Endothelial cell of hepatic sinusoid (primary cell): ENCODE measurements at regions not wholly inside any gene's neighbourhood (a gene's known extent, or its start where the extent isn't known, plus 50 kb on each side); places are given as distances from the start of the nearest gene placed in this dataset.
"Not testable (repeated sequence)": the region's sequence is repeated elsewhere in the genome, so short reads cannot be mapped to it uniquely, and the experiment has no call there.

ENCODE experiments used
- in situ Hi-C: cut with HindIII; loops from 2 replicates; pipeline ENCODE4 v1.10.0; 2017; ENCODE audit warnings: low sequenced_read_pairs

DNA sequence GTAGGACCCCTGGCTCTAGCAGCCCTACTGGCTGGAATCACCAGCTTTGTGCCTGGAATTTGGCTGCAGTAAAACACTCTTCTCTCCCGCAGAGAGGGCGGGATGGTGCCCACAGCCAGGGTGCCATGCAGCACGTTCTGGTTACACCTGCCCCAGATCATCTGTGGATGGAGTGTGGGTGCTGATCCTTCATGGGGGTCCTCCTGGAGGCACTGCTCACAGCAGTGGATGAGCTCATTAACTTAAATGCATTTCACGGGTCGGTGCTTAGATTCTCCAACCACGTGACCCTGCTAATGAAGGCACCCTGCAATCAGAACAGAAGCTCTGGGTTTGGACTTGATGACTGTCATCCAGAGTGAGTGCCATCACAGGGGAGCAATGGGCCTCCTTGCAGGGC lies 138.6 kb upstream of the AFDN start:
- in situ Hi-C loops, result no loop called here

DNA sequence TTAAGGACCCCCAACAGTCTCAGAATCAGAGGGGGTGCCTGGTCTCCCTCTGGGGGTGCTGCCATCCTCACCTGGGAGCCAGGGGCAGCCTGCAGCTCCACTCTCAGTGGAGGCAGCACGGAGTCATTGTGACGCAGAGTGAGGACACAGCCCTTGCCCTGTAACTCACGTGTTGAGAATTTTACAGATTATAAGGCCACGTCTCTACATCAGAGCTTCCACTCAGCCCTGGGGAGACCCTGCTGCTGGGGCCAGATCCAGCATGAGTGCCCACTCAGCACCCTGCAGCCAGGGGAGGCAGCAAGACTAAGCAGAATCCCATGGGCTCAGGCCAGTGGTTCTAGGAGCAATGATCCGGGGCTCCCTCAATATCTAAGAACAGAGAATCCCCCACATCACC lies 137.4 kb upstream of the AFDN start:
- in situ Hi-C loops, result no loop called here

DNA sequence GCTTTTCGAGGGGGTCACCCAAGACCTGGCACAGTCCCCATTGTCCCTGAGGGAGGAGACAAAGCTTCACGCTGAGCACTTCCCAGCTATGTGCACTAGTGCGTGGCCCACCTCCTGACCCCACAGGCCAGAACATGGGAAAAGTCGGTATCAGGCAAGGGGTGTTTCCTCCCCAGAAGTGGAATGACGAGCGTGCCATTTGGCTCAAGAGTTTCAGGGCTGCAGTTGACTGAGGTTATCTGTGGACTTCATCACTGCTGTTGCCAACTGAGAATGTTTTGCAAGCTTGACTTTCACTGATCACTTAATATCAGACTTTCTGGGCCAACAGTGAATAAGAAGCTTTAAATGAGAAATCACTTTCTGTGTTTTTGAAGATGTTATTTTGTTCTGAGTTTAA lies 137.0 kb upstream of the AFDN start:
- in situ Hi-C loops, result no loop called here

- in situ Hi-C loops, result not testable (repeated sequence)
These were observed 136.4 kb upstream of the AFDN start for GRCh38 chr6:167690167-167690922.

DNA sequence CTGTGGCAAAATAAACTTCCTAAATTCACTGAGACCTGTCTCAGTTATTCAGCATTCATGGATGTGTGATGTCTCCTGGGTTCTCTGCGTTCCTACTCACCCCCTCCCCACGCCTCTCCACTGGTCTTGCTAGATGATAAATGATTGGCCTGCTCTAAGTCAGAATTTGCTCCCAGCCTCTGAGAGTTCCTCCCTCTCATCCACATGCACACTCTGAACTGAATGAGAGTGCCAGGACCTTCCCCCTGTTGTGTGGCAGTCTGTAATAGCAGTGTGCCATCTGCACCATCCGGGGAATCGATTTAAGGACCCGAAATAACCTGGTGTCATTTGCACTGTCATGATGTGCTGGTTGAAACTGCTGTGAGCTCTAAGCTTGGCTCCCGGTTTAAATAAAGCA lies 135.8 kb upstream of the AFDN start:
- in situ Hi-C loops, result no loop called here

DNA sequence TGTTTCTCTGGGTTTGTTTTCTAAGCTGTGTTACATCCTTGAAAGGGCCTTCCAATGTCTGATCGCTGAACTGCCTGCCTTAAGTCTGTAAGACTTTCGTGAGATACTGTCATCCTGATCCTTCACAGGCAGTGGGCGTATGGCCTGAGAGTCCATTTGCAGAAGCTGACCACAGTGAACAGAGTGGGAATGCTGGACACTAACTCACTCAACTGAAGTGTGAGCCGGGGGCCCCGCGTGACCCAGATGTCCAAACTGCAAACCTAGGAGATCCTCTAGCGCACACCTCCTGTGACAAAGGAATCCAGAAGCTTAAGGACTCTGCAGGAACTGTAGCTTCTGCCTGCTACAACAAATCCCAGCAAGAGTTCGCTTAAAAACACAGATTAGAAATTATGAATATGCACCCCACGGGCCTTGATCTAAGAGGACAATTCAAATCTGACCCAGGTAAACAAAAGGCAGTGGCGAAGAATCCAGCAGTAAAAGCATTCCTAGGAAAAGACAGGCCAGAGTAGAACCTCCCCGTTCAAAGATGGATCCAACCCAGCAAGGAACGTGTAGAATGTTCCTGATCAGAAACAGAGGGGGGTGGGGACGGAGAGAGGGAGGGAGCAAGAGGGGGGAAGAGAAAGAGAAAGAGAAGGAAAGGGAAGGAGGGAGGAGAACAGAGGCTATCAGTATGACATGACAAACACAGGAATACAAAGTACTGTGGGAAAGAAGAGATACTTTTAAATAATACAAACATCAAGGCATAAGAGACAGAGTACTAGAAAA lies 135.0 kb upstream of the AFDN start:
- in situ Hi-C loops, result no loop called here

DNA sequence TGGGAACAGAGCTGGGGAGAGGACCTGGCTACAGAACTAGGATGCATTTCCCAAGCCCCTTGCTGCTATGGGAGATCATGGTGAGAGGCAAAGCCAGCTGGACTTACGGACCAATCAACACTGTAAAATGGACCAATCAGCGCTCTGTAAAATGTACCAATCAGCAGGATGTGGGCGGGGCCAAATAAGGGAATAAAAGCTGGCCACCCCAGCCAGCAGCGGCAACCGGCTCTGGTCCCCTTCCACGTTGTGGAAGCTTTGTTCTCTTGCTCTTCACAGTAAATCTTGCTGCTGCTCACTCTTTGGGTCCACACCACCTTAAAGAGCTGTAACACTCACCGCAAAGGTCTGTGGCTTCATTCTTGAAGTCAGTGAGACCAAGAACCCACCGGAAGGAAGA lies 133.2 kb upstream of the AFDN start:
- in situ Hi-C loops, result not testable (repeated sequence)

- in situ Hi-C loops, result no loop called here
These were observed 130.9 kb upstream of the AFDN start for GRCh38 chr6:167695831-167696230.

DNA sequence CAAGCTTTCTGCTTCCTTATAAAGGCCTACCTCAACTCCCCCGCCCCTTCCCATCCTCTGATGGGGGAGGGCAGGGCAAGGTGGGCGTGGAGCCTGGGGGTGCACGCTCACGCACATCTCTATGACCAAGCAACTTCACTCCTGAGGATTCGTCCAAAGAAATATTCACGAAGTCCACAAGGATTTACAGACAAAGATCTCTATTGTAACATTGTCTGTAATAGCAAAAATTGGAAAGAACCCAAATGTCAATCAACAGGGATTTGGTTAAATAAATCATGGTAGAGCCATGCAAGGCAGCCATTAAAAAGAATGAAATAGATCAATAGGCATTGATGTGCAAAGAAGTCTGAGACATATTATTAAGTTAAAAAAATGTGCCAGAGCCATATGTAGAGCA lies 130.4 kb upstream of the AFDN start:
- in situ Hi-C loops, result no loop called here

- in situ Hi-C loops, result no loop called here
These were observed 129.4 kb upstream of the AFDN start for GRCh38 chr6:167697316-167697715.

GRCh38 chr6:167698540-167698939 lies 128.2 kb upstream of the AFDN start:
- in situ Hi-C loops, result no loop called here

DNA sequence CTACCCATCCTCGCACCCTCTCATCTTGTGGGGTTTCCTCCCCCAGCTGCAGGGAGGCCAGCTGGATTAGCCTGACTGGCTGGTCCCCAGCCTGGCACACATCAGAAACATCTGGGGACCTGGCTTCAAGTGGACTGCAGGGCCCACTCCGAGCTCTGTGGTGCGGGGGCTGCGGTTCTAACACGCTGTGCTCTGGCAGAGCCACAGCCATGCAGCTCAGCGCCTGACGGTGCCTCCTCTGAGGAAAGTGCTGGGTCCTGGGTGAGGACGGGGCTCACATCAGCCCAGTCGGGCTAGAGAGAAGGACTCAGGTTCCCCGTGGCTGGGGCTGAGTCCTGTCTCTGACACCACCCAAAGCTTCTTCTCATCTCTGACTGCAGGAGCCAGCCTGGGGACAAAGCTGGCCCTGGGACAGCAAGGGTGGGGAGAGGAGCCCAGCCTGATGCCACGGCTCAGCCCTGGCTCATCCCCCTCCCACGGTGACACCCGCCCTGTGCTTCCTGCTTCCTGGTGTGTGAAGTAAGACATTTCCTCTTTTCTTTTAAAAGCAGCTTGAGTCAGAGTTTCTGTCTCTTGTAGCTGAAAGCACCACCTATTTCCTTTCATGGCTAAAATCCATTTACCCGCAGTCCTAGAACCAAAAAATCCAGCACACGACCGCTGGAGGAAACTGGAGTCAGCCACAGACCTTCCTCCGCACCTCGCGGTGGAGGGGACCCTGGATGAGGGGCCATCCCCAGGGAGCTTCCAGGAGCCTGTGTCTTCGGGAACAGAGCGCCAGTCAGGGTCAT lies 127.4 kb upstream of the AFDN start:
- in situ Hi-C loops, result no loop called here

DNA sequence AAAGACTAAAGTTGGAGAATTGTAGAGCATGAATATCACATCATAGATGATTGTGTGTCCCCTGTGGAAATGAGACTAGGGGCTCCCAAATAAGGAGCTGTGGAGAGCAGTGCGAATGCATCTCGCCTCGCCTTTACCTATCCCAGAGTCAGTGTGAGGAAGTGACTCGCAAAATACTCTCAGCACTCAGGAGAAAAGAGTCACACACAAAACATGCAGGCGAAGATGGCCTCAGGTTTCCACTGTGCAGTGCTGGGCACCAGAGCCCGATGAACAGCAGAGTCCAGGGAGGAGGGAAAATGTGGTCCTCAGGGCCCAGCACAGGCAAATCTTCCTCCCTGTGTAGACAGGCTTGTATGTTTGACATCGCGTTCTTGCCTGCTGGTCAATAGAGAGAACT lies 126.5 kb upstream of the AFDN start:
- in situ Hi-C loops, result no loop called here

- in situ Hi-C loops, result no loop called here
These were observed 125.7 kb upstream of the AFDN start for GRCh38 chr6:167701010-167701409.

GRCh38 chr6:167702241-167702827 lies 124.4 kb upstream of the AFDN start:
- in situ Hi-C loops, result no loop called here

DNA sequence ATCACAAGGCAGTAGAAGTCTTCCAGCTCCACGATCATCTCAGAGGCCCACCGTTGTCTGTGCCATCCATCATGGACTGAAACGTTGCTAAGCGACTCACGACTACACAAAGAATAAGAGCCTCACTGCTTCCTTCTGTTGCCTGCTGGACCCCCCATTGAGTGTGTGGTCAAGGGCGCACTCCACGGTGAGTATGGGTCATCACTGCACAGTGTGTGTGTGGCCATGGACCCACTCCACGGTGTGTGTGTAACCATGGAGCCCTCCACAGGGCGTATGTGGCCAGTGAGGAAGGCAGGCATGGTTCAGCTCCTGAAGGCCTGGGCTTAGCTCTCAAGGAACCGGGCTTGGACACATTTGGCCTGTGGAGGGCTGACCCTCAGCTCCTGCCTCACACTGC lies 123.4 kb upstream of the AFDN start:
- in situ Hi-C loops, result no loop called here

DNA sequence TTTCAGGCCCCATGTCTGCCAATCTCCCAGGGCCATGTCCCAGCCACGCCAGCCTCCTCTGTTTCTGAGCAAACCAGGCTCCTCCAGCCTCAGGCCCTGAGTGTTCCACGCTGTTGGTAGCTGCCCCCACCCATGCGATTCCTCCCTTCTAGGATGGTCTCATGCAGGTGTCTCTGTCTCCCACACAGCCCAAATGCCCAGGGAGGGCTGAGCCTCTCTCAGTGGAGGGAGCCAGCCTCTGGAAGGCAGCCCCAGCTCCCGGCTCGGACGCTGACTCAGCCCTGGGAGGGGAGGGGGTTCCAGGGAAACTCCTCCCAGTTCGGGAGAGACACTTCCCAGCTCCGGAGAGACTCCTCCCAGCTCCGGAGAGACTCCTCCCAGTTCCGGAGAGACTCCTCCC lies 122.9 kb upstream of the AFDN start:
- in situ Hi-C loops, result no loop called here

DNA sequence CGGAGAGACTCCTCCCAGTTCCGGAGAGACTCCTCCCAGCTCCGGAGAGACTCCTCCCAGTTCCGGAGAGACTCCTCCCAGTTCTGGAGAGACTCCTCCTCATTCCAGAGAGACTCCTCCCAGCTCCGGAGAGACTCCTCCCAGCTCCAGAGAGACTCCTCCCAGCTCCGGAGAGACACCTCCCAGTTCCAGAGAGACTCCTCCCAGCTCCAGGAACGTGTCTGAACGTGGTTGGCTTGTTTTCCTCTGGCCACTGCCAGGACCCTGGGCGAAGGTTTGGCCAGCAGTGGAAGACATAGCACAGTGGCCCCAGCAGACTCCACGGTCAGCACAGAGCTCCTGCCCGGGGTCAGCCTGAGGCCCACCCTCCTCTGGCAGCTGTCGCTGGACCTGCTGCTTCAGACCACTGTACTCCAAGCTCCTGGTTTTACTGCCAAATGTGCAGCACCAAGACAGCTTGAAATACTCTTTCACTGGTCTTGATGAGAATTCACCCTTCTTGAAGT lies 122.3 kb upstream of the AFDN start:
- in situ Hi-C loops, result no loop called here

GRCh38 chr6:167705211-167705750 lies 121.4 kb upstream of the AFDN start:
- in situ Hi-C loops, result no loop called here

DNA sequence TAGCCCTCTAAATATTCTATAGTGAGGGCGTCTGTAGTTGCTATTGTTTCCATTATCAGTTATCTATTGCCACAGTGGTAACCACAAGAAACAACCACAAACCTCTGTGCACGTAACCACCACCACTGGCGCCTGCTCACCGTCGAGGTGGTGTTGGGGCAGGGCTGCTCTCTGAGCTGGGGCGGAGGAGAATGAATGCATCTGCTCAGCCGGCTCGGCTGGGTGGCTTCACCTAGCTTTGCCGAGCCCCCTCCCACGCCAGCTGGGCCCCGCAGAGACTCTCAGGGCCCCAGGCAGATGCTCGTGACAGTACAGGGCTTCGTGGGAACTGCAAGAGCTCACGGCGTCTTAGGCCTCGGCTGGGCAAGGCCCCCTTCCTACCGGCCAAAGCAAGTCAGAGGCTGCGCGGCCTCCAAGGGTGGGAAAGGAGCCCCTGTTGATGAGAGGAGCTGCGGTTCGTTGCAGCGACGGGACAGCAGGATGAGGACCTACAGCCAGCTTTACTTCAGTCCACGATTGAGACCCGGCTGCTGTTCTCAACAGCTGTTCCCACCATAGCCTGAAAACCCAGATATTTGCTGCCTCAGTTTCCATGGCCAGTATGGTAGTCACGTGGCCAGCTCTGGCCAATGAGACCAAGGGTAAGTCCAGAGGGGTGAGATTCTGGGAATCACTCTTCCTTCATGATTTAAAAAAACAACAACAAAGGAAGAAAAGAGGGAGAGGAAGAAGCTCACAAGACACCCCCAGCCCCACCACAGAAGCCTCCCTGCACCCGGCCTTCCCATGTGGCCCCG lies 120.2 kb upstream of the AFDN start:
- in situ Hi-C loops, result no loop called here
